ENCODE measurements at regions not wholly inside any gene's neighbourhood (a gene's known extent, or its start where the extent isn't known, plus 50 kb on each side); places are given as distances from the start of the nearest gene placed in this dataset.

DNA sequence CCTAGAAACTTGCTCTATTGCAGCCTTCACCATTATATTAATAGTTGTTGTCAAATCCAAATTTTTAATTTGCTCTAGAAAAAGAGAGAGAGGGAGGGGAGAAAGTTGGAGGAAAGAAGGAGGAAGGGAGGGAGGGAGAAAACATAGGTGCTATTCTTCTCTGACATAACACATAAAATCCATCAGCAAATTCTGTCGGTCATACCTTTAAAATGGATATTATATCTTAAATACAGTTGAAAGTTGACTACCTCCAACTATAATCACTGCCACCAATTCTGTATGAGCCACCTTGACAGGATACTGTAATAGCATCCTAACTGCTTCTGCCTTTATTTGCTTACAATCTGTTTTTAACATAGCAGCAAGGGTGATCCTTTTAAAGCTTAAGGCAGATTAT, 314.7 kb upstream of the ALCAM start:
- H3K9ac ChIP-seq (ENCODE audit: extremely low read depth, insufficient read length, low read length) = no peak overlapping the region
- H3K23ac ChIP-seq (ENCODE audit: insufficient read length, low read depth, low read length) = no peak overlapping the region
- H3K4me2 ChIP-seq (ENCODE audit: insufficient read depth, insufficient read length, low read length) = no peak overlapping the region
- H2AK5ac ChIP-seq (ENCODE audit: insufficient read length, low read length) = no peak overlapping the region
- no peak overlapping the region for H3T11ph ChIP-seq (ENCODE audit: low read length)
- Mint-ChIP-seq H3K36me3 (ENCODE audit: insufficient read depth in 1 of 3, low read depth in 3 of 3) (peaks cover 0 to 9% (median 0%) of the 10 kb centered on the region in 3 experiments; a peak in 2 of 7 replicates), H3K9me3 (peaks cover 3 to 5% of the 10 kb centered on the region in 2 experiments; a peak in 2 of 5 replicates), H3K27ac (no peak overlapping the region), H3K4me1 (no peaks in the 10 kb centered on the region), H3K4me3 (no peak overlapping the region), H3K27me3 (ENCODE audit: low read depth) (no peaks in the 10 kb centered on the region)
- no peak overlapping the region for H2BK15ac ChIP-seq (ENCODE audit: low read depth, low read length)
- H3K14ac ChIP-seq (ENCODE audit: insufficient read depth, low read length) = no peak overlapping the region
- H4K5ac ChIP-seq (ENCODE audit: insufficient read length, low read depth, low read length) = no peak overlapping the region
- no peak overlapping the region for H4K8ac ChIP-seq (replicated peaks; ENCODE audit: insufficient read length, low read depth, low read length)
- DNase-seq = no peak
- no peak overlapping the region for H2BK12ac ChIP-seq (ENCODE audit: insufficient read length, low read depth, low read length)
- no peaks in the 10 kb centered on the region for H3K23me2 ChIP-seq (ENCODE audit: insufficient read length, low read depth, low read length, poor library complexity, severe bottlenecking)
- no peaks in the 10 kb centered on the region for H3K27me3 ChIP-seq (ENCODE audit: insufficient read depth, low read length)
- H3K9me3 ChIP-seq (ENCODE audit: control insufficient read depth, low read depth, low read length) = no peaks in the 10 kb centered on the region
- H4K91ac ChIP-seq (ENCODE audit: insufficient read length, low read depth, low read length) = no peak overlapping the region
- TF ChIP-seq, protein P1, sequence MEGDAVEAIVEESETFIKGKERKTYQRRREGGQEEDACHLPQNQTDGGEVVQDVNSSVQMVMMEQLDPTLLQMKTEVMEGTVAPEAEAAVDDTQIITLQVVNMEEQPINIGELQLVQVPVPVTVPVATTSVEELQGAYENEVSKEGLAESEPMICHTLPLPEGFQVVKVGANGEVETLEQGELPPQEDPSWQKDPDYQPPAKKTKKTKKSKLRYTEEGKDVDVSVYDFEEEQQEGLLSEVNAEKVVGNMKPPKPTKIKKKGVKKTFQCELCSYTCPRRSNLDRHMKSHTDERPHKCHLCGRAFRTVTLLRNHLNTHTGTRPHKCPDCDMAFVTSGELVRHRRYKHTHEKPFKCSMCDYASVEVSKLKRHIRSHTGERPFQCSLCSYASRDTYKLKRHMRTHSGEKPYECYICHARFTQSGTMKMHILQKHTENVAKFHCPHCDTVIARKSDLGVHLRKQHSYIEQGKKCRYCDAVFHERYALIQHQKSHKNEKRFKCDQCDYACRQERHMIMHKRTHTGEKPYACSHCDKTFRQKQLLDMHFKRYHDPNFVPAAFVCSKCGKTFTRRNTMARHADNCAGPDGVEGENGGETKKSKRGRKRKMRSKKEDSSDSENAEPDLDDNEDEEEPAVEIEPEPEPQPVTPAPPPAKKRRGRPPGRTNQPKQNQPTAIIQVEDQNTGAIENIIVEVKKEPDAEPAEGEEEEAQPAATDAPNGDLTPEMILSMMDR (conservative IDR thresholded peaks at IDR 0.05) = no peak
- H3K79me2 ChIP-seq (ENCODE audit: insufficient read depth, low read length) = no peaks in the 10 kb centered on the region
- no peak overlapping the region for H2BK20ac ChIP-seq (ENCODE audit: low read depth, low read length, poor library complexity, severe bottlenecking)
- H3K4ac ChIP-seq (ENCODE audit: low read depth, low read length) = no peak overlapping the region
- no CpG with 5 or more reads among the region's 1 CpG for WGBS (ENCODE audit: extremely low coverage, insufficient read length, low lambda C conversion rate)
- H3K4me1 ChIP-seq (ENCODE audit: insufficient read depth, low read length) = no peaks in the 10 kb centered on the region
- no peak overlapping the region for H2BK120ac ChIP-seq (ENCODE audit: low read depth, low read length, poor library complexity, severe bottlenecking)
- no peaks in the 10 kb centered on the region for H4K20me1 ChIP-seq (ENCODE audit: control insufficient read depth, insufficient read depth, insufficient read length)
- no peak overlapping the region for H2AFZ ChIP-seq (ENCODE audit: low read length)
- no peaks in the 10 kb centered on the region for H3K79me1 ChIP-seq (ENCODE audit: insufficient read depth, low read depth, low read length, poor library complexity, severe bottlenecking)
- no peak overlapping the region for H3K18ac ChIP-seq (ENCODE audit: insufficient read length, low read depth, low read length)
- no peak overlapping the region for H3K56ac ChIP-seq (ENCODE audit: insufficient read length, low read depth, low read length)
- H3K27ac ChIP-seq (ENCODE audit: insufficient read length, low read depth, low read length) = no peak overlapping the region
- H2BK5ac ChIP-seq (ENCODE audit: insufficient read length, low read length) = no peak overlapping the region
